ENCODE measurements at regions not wholly inside any gene's neighbourhood (a gene's known extent, or its start where the extent isn't known, plus 50 kb on each side); places are given as distances from the start of the nearest gene placed in this dataset.

GRCh38 chr9:126159430-126160060 lies 167.1 kb upstream of the MVB12B start:
- TF ChIP-seq CTCF (IDR thresholded peaks at IDR 0.05): no peak
- Histone ChIP-seq H3K4me1 (ENCODE audit: low read depth) (no peaks in the 10 kb centered on the region), H3K9me3 (no peaks in the 10 kb centered on the region), H3K36me3 (ENCODE audit: low read depth) (no peaks in the 10 kb centered on the region), H3K4me3 (no peak overlapping the region)
- ATAC-seq (no peak), DNase-seq (no peak)
- intact Hi-C loops (cut with DNase I, micrococcal nuclease): no loop called here

GRCh38 chr9:126160067-126160853 lies 166.4 kb upstream of the MVB12B start:
- no peaks in the 10 kb centered on the region for H3K9me3 ChIP-seq
- no peak for ATAC-seq
- intact Hi-C loops (cut with DNase I, micrococcal nuclease): no loop called here
- DNase-seq: no peak
- H3K4me1 ChIP-seq (ENCODE audit: low read depth): no peaks in the 10 kb centered on the region
- TF ChIP-seq CTCF (IDR thresholded peaks at IDR 0.05): no peak
- H3K4me3 ChIP-seq: no peak overlapping the region
- no peaks in the 10 kb centered on the region for H3K36me3 ChIP-seq (ENCODE audit: low read depth)

- no peak for ATAC-seq
- no peak for TF ChIP-seq CTCF (IDR thresholded peaks at IDR 0.05)
- no peaks in the 10 kb centered on the region for H3K4me1 ChIP-seq (ENCODE audit: low read depth)
- no peaks in the 10 kb centered on the region for H3K36me3 ChIP-seq (ENCODE audit: low read depth)
- DNase-seq: no peak
- H3K4me3 ChIP-seq: no peak overlapping the region
- H3K9me3 ChIP-seq: no peaks in the 10 kb centered on the region
- intact Hi-C loops (cut with DNase I, micrococcal nuclease): no loop called here
Measured at GRCh38 chr9:126160854-126161329, 165.7 kb upstream of the MVB12B start.

GRCh38 chr9:126162611-126163381 lies 163.8 kb upstream of the MVB12B start:
- no peak for ATAC-seq
- no peak for TF ChIP-seq CTCF (IDR thresholded peaks at IDR 0.05)
- intact Hi-C loops (cut with DNase I, micrococcal nuclease): no loop called here
- Histone ChIP-seq H3K4me3 (no peak overlapping the region), H3K9me3 (no peaks in the 10 kb centered on the region), H3K4me1 (ENCODE audit: low read depth) (no peaks in the 10 kb centered on the region), H3K36me3 (ENCODE audit: low read depth) (no peaks in the 10 kb centered on the region)
- no peak for DNase-seq

GRCh38 chr9:126164796-126165525 lies 161.7 kb upstream of the MVB12B start:
- H3K36me3 ChIP-seq (ENCODE audit: low read depth): no peaks in the 10 kb centered on the region
- H3K4me1 ChIP-seq (ENCODE audit: low read depth): no peaks in the 10 kb centered on the region
- H3K9me3 ChIP-seq: no peaks in the 10 kb centered on the region
- DNase-seq: no peak
- intact Hi-C loops (cut with DNase I, micrococcal nuclease): no loop called here
- no peak for TF ChIP-seq CTCF (IDR thresholded peaks at IDR 0.05)
- no peak overlapping the region for H3K4me3 ChIP-seq
- no peak for ATAC-seq

Data from mucosa of descending colon (tissue), 3 donors.